ENCODE measurements at regions not wholly inside any gene's neighbourhood (a gene's known extent, or its start where the extent isn't known, plus 50 kb on each side); places are given as distances from the start of the nearest gene placed in this dataset.

DNA sequence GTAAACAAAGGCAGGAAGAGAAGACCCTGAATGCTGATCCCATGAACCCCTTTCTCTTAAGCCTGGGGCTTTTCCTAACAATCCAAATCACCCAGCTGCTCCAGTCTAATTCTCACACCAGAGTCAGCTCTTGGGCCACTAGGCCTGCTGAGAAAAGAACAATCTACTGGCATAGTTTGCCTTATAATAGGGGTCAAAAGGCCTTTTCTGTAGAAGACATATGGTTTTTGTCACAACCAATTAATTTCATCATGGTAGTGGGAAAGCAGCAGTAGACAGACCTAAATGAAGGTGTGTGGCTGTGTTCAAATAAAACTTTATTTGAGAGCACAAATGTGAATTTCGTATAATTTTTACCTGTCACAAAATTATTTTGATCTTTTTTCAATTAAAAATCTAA lies 994.7 kb upstream of the EPHA7 start:
- ATAC-seq (ENCODE audit: low FRiP score) (no peak), DNase-seq (ENCODE audit: low spot score) (no peak)

DNA sequence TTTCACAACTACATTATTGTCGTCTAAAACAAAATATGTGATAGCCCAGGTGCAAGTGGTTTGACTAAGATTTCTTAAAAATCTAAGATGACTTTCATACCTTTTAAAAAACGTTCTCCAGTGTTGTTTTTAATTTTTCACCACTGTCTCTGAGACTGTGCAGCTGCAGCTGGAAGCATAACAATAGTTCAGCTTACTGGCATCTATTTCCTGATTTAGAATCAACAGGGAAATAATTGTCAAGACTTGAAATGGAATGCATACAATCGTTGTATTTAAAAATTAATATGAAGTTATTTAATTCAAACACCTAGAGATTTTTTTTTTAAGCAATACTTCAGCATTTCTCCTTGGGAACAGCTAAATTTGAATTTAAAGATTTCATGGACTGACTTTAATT lies 982.0 kb upstream of the EPHA7 start:
- no peak for ATAC-seq (ENCODE audit: low FRiP score)
- TF ChIP-seq, protein P1, sequence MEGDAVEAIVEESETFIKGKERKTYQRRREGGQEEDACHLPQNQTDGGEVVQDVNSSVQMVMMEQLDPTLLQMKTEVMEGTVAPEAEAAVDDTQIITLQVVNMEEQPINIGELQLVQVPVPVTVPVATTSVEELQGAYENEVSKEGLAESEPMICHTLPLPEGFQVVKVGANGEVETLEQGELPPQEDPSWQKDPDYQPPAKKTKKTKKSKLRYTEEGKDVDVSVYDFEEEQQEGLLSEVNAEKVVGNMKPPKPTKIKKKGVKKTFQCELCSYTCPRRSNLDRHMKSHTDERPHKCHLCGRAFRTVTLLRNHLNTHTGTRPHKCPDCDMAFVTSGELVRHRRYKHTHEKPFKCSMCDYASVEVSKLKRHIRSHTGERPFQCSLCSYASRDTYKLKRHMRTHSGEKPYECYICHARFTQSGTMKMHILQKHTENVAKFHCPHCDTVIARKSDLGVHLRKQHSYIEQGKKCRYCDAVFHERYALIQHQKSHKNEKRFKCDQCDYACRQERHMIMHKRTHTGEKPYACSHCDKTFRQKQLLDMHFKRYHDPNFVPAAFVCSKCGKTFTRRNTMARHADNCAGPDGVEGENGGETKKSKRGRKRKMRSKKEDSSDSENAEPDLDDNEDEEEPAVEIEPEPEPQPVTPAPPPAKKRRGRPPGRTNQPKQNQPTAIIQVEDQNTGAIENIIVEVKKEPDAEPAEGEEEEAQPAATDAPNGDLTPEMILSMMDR (IDR thresholded peaks at IDR 0.05) = no peak
- DNase-seq (ENCODE audit: low spot score) = no peak

More for the DNA sequence above, 994.7 kb upstream of the EPHA7 start:
- TF ChIP-seq, protein P1 (IDR thresholded peaks at IDR 0.05) = no peak

DNA sequence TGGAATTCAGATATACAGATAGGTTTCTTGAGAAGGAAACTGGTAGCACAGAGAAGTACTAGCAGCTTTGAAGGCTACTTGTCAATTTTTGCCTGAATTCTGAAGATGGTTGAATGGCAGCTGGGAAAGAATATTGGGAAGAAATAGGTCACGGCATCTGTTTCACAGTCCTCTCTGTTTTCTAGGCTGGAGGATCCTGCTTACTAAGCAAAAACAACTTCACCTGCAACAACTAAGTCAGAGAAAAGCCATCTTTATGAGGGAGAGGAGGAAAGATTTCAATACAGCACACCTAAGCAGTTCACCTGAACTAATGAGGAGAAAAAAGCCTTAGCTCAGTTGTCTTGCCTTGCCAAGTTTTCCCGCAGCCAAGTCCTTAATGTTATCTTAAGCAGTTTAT lies 975.5 kb upstream of the EPHA7 start:
- no peak for DNase-seq (ENCODE audit: low spot score)
- TF ChIP-seq, protein P1 (IDR thresholded peaks at IDR 0.05) = no peak
- ATAC-seq (ENCODE audit: low FRiP score) = no peak

DNA sequence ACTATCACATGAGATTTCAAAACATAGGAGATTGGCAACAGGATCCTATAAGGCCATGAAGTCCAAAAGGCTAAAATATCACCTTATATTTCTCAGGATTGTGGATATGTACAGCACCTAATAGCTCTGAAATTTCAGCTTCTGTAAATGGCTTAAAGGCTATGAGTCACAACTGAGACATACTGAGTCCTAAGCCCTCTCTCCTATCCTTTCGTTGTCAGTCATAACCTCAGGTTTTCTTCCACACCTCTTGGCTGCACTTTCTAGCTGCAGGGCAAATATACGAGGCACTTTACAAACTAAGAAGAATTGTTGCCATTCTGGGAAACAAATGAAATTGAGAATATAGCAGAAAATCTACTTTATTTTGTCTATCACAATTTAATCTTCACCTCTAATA lies 969.9 kb upstream of the EPHA7 start:
- no peak for DNase-seq (ENCODE audit: low spot score)
- ATAC-seq (ENCODE audit: low FRiP score) = no peak
- TF ChIP-seq, protein P1 (IDR thresholded peaks at IDR 0.05) = no peak

DNA sequence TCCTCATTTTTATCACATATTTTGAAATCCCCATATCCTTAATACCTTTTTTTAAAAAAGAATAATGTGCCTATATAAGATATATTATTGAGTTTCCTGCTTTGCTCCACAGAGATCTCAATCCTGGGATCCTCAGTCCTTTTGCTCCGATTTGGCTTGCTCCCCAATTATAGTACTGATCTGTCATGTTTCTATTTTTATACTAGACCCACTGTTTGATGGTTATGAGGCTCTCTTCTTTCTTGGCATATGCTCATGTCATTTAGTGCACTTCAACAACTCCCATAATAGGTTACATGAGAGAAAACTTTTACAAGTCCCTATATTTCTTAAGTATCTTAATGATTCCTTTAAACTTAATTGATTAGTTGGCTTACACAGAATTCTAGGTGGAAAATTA lies 958.5 kb upstream of the EPHA7 start:
- DNase-seq (ENCODE audit: low spot score) = no peak
- TF ChIP-seq, protein P1 (IDR thresholded peaks at IDR 0.05) = no peak
- ATAC-seq (ENCODE audit: low FRiP score) = no peak

DNA sequence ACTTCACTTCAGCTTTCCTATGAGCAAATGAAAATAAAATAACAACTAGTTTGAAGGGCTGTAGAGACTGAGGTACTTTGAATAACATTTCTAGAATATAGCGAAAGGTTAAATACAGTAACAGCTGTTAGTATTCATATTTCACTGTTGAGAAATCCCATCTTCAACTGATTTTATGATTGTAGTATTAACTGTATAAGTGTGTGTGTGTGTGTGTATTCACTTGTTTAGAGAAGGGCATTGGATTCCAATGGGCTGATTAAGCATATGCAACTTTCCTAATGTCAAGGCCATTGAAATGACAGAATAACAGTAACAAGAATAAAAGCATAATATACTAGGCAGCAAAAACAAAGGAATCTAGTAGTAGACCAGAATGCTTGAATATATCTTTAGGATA lies 957.5 kb upstream of the EPHA7 start:
- DNase-seq (ENCODE audit: low spot score) = no peak
- TF ChIP-seq, protein P1 (IDR thresholded peaks at IDR 0.05) = no peak
- no peak for ATAC-seq (ENCODE audit: low FRiP score)

DNA sequence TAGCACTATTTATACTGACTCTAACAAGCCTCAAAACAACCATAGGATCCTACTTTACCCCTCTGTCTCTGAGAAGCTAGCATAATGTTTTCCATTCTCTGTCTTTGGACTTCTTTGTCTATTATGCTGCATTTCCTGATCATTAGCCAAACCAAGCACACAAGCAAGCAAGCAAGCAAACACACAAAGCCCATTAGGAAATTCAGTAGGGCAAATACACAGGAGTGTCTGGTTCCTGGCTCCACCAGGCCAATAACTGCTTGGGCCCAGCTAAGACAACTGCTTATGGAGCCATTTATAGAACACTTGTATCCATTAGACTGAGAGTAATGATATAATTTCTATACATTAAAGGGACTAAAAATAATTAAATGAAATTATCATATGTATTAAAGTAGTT lies 952.9 kb upstream of the EPHA7 start:
- TF ChIP-seq, protein P1 (IDR thresholded peaks at IDR 0.05) = no peak
- DNase-seq (ENCODE audit: low spot score) (no peak), ATAC-seq (ENCODE audit: low FRiP score) (no peak)
